Astrocyte of the spinal cord (primary cell): ENCODE measurements at regions not wholly inside any gene's neighbourhood (a gene's known extent, or its start where the extent isn't known, plus 50 kb on each side); places are given as distances from the start of the nearest gene placed in this dataset.

Experiments used
- DNase-seq: peaks from one replicate; pipeline ENCODE4 v3.0.0; 2011; ENCODE audit warnings: low read depth, low spot score
- H3K4me3 ChIP-seq: 2 replicates; pipeline ENCODE4 v1.5.1; 2011; ENCODE audit warnings: low read depth, mild to moderate bottlenecking, low read length, moderate library complexity
- in situ Hi-C: cut with HindIII; loops from 2 replicates; pipeline ENCODE4 v1.10.0; 2017; ENCODE audit warnings: low sequenced_read_pairs
- TF ChIP-seq, protein P1 (sequence below): IDR thresholded peaks from 2 replicates; pipeline ENCODE4 v1.5.1; 2012; ENCODE audit warnings: low read depth, mild to moderate bottlenecking, low read length, inconsistent platforms

DNA sequence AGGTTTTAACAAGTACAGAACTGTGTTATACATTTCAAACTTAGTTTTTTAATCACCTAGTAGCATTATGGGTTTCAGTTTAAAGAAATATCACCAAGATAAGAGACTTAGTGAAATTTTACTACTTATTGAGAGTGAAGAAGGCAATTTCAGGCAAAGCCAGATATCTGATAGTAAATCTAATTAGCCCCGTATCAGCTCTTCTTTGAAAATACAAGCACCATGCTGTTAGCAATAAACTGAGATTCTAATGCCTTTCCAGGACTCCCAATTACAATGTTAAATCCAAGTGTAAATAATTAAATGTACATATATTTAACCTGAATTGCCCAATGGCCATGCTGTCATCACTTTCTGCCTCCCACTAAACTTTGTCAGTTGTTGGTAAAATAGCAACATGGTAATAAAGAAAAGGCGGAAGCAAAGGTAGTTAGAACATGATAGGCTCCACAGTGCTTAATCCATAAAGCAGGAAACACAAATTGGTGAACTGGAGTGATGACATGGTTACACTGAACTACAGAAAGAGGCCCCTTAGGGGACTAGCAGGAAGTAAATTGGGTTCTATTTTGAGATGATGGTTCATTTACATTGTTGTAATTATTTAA is 646.1 kb downstream of the C12orf50 start:
- no peak overlapping the region for H3K4me3 ChIP-seq
- DNase-seq, result no peak

DNA sequence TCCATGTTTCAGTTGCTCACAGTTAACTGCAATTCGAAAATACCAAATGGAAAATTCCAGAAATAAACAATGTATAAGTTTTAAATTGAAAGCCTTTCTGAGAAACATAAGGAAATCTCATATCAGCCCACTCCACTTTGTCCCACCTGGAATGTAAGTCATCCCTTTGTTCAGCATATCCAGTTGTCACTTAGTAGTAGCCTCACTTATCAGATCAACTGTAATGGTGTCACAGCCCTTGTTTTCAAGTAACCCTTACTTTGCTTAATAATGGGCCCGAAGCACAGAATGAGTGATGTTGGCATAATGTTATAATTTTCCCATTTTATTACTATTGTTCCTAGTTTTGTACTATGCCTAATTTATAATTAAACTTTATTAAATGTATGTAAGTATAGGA is 646.8 kb downstream of the C12orf50 start:
- in situ Hi-C loops, result no loop called here
- H3K4me3 ChIP-seq, result no peak overlapping the region
- TF ChIP-seq, protein P1, sequence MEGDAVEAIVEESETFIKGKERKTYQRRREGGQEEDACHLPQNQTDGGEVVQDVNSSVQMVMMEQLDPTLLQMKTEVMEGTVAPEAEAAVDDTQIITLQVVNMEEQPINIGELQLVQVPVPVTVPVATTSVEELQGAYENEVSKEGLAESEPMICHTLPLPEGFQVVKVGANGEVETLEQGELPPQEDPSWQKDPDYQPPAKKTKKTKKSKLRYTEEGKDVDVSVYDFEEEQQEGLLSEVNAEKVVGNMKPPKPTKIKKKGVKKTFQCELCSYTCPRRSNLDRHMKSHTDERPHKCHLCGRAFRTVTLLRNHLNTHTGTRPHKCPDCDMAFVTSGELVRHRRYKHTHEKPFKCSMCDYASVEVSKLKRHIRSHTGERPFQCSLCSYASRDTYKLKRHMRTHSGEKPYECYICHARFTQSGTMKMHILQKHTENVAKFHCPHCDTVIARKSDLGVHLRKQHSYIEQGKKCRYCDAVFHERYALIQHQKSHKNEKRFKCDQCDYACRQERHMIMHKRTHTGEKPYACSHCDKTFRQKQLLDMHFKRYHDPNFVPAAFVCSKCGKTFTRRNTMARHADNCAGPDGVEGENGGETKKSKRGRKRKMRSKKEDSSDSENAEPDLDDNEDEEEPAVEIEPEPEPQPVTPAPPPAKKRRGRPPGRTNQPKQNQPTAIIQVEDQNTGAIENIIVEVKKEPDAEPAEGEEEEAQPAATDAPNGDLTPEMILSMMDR, result no peak
- DNase-seq, result no peak

More for the DNA sequence above, 646.1 kb downstream of the C12orf50 start:
- TF ChIP-seq, protein P1, result no peak
- in situ Hi-C loops, result no loop called here

DNA sequence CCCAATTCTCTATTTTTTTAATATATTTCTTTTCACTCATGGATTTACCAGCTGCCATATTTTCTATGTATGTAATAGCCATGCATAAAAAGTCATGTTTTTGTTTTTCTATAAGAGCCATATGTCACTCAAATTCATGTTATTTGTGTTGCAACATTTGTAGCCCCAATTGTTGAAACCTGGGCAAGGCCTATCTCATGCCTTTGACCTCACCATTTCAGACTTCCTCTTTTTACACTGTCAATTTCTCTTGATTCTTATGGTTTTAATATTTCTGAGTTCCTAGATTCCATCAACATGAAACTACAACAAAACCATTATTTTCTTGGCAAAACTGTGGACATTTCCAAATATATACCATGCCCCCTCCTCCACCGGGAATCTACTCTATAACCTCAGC is 647.5 kb downstream of the C12orf50 start:
- no peak overlapping the region for H3K4me3 ChIP-seq
- TF ChIP-seq, protein P1, result no peak
- in situ Hi-C loops, result no loop called here
- no peak for DNase-seq

DNA sequence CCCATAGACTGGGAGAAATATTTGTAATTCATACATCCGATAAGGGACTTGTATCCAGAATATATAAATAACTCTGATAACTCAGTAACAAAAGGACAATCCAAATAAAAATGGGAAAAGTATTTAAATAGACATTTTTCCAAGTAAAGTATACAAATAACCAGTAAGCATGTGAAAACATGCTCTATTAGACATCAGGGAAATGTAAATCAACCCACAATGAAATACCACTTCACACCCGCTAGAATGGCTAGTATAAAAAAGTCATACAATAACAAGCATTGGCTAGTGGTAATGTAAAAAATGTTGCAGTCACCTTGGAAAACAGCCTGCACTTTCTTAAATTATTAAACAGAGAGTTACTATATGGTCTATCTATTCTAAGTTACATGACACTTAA is 650.7 kb downstream of the C12orf50 start:
- no peak overlapping the region for H3K4me3 ChIP-seq
- in situ Hi-C loops, result no loop called here
- DNase-seq, result no peak
- TF ChIP-seq, protein P1, result no peak

DNA sequence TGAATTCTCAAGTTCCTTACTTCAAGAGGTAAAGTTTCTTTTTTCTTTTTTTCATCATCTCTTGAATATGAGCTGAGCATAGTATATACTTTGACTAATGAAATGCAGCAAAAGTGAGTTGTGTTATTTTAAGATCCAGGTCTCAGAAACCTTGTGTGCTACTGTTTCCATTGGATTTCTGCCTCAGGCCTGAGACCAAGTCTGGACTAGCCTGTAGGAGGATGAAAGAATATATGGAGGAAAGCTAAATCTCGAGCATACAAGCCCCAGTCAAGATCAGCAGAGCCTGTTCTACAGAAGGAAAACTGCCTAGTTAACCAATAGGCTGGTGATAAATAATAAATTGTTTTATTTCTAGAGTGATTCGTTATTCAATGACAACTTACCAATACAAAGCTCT is 652.5 kb downstream of the C12orf50 start:
- no peak for DNase-seq
- H3K4me3 ChIP-seq, result no peak overlapping the region
- TF ChIP-seq, protein P1, result no peak
- in situ Hi-C loops, result no loop called here

DNA sequence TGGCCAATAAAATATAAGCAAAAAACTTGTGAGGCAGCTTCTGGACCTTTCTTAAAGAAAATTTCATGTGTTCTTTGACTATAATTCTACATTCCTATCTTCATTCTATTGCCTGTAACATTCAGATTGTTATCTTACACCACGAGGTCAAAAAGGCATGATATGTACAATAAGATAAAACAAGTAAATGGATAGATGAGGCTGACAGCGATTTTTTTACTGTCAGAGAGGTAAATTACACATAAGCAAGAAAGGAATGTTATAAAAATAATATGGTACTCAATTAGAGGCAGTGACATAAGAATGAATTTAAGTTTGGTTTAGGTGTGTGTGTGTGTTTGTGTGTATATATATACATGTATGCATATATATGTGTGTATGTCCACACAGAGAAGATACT is 660.0 kb downstream of the C12orf50 start:
- TF ChIP-seq, protein P1, result no peak

More for the DNA sequence above, 660.0 kb downstream of the C12orf50 start:
- in situ Hi-C loops, result no loop called here
- no peak for DNase-seq
- H3K4me3 ChIP-seq, result no peak overlapping the region
